Testis (tissue), 2 donors: ENCODE measurements at regions not wholly inside any gene's neighbourhood (a gene's known extent, or its start where the extent isn't known, plus 50 kb on each side); places are given as distances from the start of the nearest gene placed in this dataset.
"Not testable (repeated sequence)": the region's sequence is repeated elsewhere in the genome, so short reads cannot be mapped to it uniquely, and the experiment has no call there.

Experiments used
- DNase-seq: peaks from one replicate; pipeline ENCODE4 v3.0.0-alpha.2; 2019
- H3K27ac ChIP-seq, 2 donors: fragments of 200-600 bp; sonication (generic); one replicate each; pipeline ENCODE4 v1.5.1; 2019
- H3K27me3 ChIP-seq: fragments of 200-600 bp; sonication (generic); one replicate; pipeline ENCODE4 v1.5.1; 2019
- H3K36me3 ChIP-seq: fragments of 200-600 bp; sonication (generic); one replicate; pipeline ENCODE4 v1.5.1; 2017; ENCODE audit warnings: low read depth; ENCODE audit errors: missing control alignments
- H3K4me1 ChIP-seq: fragments of 200-600 bp; sonication (generic); one replicate; pipeline ENCODE4 v1.5.1; 2019
- H3K4me3 ChIP-seq, 2 donors: fragments of 200-600 bp; sonication (generic); one replicate each; pipeline ENCODE4 v1.5.1; 2017 to 2019
- H3K9me3 ChIP-seq: fragments of 200-600 bp; sonication (generic); one replicate; pipeline ENCODE4 v1.5.1; 2017
- CTCF ChIP-seq, 3 experiments: fragments of 450-650 bp in 2 of 3; fragments of 200-600 bp in 1 of 3; sonication (generic) in 1 of 3; IDR thresholded peaks; one replicate each; pipeline ENCODE4 v1.5.1; 2016 to 2019; ENCODE audit warnings: antibody characterized with exemption in 3 of 3, mild to moderate bottlenecking in 2 of 3, moderate library complexity in 1 of 3
- POLR2A ChIP-seq: fragments of 450-650 bp; IDR thresholded peaks from one replicate; pipeline ENCODE4 v1.6.1; 2017; ENCODE audit warnings: antibody characterized with exemption, mild to moderate bottlenecking, moderate library complexity
- WGBS, 2 donors: methylation state at CpG; one replicate each; pipeline ENCODE4 v1.1.5; 2018; 5-methylcytosine and 5-hydroxymethylcytosine counted together
- intact Hi-C: fragments of 100-400 bp; cut with DNase I; formaldehyde crosslinking; loops from one replicate; pipeline ENCODE4 v1.15.1; 2023; ENCODE audit warnings: low total_unique reads

- WGBS, 2 donors: 56 to 57% methylated on average over 2 of the region's 2 CpGs
- Histone ChIP-seq H3K27ac (no peak overlapping the region), H3K36me3 (no peaks in the 10 kb centered on the region), H3K9me3 (no peaks in the 10 kb centered on the region), H3K4me1 (no peaks in the 10 kb centered on the region), H3K4me3 (no peak overlapping the region), H3K27me3 (no peaks in the 10 kb centered on the region)
- TF ChIP-seq CTCF (IDR thresholded peaks at IDR 0.05) (no peak), POLR2A (no peak)
- DNase-seq: no peak
- intact Hi-C loops: no loop called here
These were observed 384.8 kb downstream of the MAT2B start for GRCh38 chr5:163890261-163890660.

- no peaks in the 10 kb centered on the region for H3K4me1 ChIP-seq
- H3K36me3 ChIP-seq: no peaks in the 10 kb centered on the region
- H3K27me3 ChIP-seq: no peaks in the 10 kb centered on the region
- intact Hi-C loops: no loop called here
- H3K9me3 ChIP-seq: no peaks in the 10 kb centered on the region
- H3K27ac ChIP-seq: no peak overlapping the region
- WGBS, 2 donors: 93 to 97% methylated on average over 2 of the region's 2 CpGs
- H3K4me3 ChIP-seq: no peak overlapping the region
- no peak for DNase-seq
- no peak for TF ChIP-seq CTCF (IDR thresholded peaks at IDR 0.05)
- TF ChIP-seq POLR2A: no peak
These were observed 387.9 kb downstream of the MAT2B start for GRCh38 chr5:163893281-163893680.

GRCh38 chr5:163894645-163895044, 389.2 kb downstream of the MAT2B start:
- intact Hi-C loops: no loop called here
- no peak for TF ChIP-seq CTCF (IDR thresholded peaks at IDR 0.05)
- no peak for TF ChIP-seq POLR2A
- Histone ChIP-seq H3K27me3 (no peaks in the 10 kb centered on the region), H3K9me3 (no peaks in the 10 kb centered on the region), H3K27ac (no peak overlapping the region), H3K36me3 (no peaks in the 10 kb centered on the region), H3K4me1 (no peaks in the 10 kb centered on the region), H3K4me3 (no peak overlapping the region)
- no peak for DNase-seq

- Histone ChIP-seq H3K27ac (no peak overlapping the region), H3K4me1 (no peaks in the 10 kb centered on the region)
- no peak for TF ChIP-seq POLR2A
- TF ChIP-seq CTCF (IDR thresholded peaks at IDR 0.05): no peak
These were observed 393.5 kb downstream of the MAT2B start for GRCh38 chr5:163898873-163899272.

GRCh38 chr5:163907783-163908182, 402.4 kb downstream of the MAT2B start:
- intact Hi-C loops, H3K4me3 ChIP-seq, H3K4me1 ChIP-seq, H3K27me3 ChIP-seq, H3K9me3 ChIP-seq, DNase-seq, H3K27ac ChIP-seq, H3K36me3 ChIP-seq: not testable (repeated sequence)
- 74 to 77% methylated on average over 1 of the region's 1 CpG for WGBS, 2 donors

More at GRCh38 chr5:163898873-163899272, 393.5 kb downstream of the MAT2B start:
- no peak overlapping the region for H3K4me3 ChIP-seq
- H3K9me3 ChIP-seq: no peaks in the 10 kb centered on the region
- H3K36me3 ChIP-seq: no peaks in the 10 kb centered on the region
- no peak for DNase-seq
- no peaks in the 10 kb centered on the region for H3K27me3 ChIP-seq
- intact Hi-C loops: no loop called here
